T-helper 2 cell treated with Interferon-gamma antibody and Interleukin-4, amounts not matched to agents 5 μg/mL and 100 μg/mL, for 36 hours (primary cell): ENCODE measurements at regions not wholly inside any gene's neighbourhood (a gene's known extent, or its start where the extent isn't known, plus 50 kb on each side); places are given as distances from the start of the nearest gene placed in this dataset.

ENCODE experiments used
- DNase-seq: peaks from one replicate; pipeline ENCODE4 v3.0.0; 2021; ENCODE audit warnings: low spot score
- H3K27ac Mint-ChIP-seq: one replicate; pipeline ENCODE4 v1.8.0; 2021; ENCODE audit warnings: mild to moderate bottlenecking, mixed read lengths
- H3K27me3 Mint-ChIP-seq: one replicate; pipeline ENCODE4 v1.8.0; 2021; ENCODE audit warnings: low read depth, mixed read lengths
- H3K36me3 Mint-ChIP-seq: one replicate; pipeline ENCODE4 v1.8.0; 2021; ENCODE audit warnings: low read depth, mixed read lengths
- H3K4me1 Mint-ChIP-seq: one replicate; pipeline ENCODE4 v1.8.0; 2021; ENCODE audit warnings: low read depth, mixed read lengths
- H3K4me3 Mint-ChIP-seq: one replicate; pipeline ENCODE4 v1.8.0; 2022; ENCODE audit warnings: mild to moderate bottlenecking, moderate library complexity, mixed read lengths
- H3K9me3 Mint-ChIP-seq: one replicate; pipeline ENCODE4 v1.8.0; 2021; ENCODE audit warnings: mixed read lengths

- no peaks in the 10 kb centered on the region for H3K36me3 Mint-ChIP-seq
- H3K4me1 Mint-ChIP-seq = no peaks in the 10 kb centered on the region
- no peak for DNase-seq
- no peak overlapping the region for H3K4me3 Mint-ChIP-seq
- no peaks in the 10 kb centered on the region for H3K9me3 Mint-ChIP-seq
- no peaks in the 10 kb centered on the region for H3K27me3 Mint-ChIP-seq
- H3K27ac Mint-ChIP-seq = no peak overlapping the region
These were observed 481.4 kb downstream of the ADRA2A start for GRCh38 chr10:111558211-111558610.

GRCh38 chr10:111560027-111560426, 483.2 kb downstream of the ADRA2A start:
- no peaks in the 10 kb centered on the region for H3K36me3 Mint-ChIP-seq
- no peaks in the 10 kb centered on the region for H3K9me3 Mint-ChIP-seq
- no peaks in the 10 kb centered on the region for H3K4me1 Mint-ChIP-seq
- DNase-seq = no peak
- H3K4me3 Mint-ChIP-seq = no peak overlapping the region
- no peaks in the 10 kb centered on the region for H3K27me3 Mint-ChIP-seq
- H3K27ac Mint-ChIP-seq = no peak overlapping the region

- no peaks in the 10 kb centered on the region for H3K36me3 Mint-ChIP-seq
- no peaks in the 10 kb centered on the region for H3K27me3 Mint-ChIP-seq
- no peak overlapping the region for H3K4me3 Mint-ChIP-seq
- no peaks in the 10 kb centered on the region for H3K4me1 Mint-ChIP-seq
- H3K9me3 Mint-ChIP-seq = no peaks in the 10 kb centered on the region
- no peak overlapping the region for H3K27ac Mint-ChIP-seq
- no peak for DNase-seq
These were observed 484.3 kb downstream of the ADRA2A start for GRCh38 chr10:111561124-111561523.

GRCh38 chr10:111565542-111565941, 488.7 kb downstream of the ADRA2A start:
- no peaks in the 10 kb centered on the region for H3K36me3 Mint-ChIP-seq
- no peak overlapping the region for H3K4me3 Mint-ChIP-seq
- no peak overlapping the region for H3K27ac Mint-ChIP-seq
- H3K4me1 Mint-ChIP-seq = no peaks in the 10 kb centered on the region
- H3K27me3 Mint-ChIP-seq = no peaks in the 10 kb centered on the region
- no peak for DNase-seq
- no peaks in the 10 kb centered on the region for H3K9me3 Mint-ChIP-seq

- H3K4me3 Mint-ChIP-seq = no peak overlapping the region
- H3K9me3 Mint-ChIP-seq = no peaks in the 10 kb centered on the region
- no peaks in the 10 kb centered on the region for H3K4me1 Mint-ChIP-seq
- H3K27ac Mint-ChIP-seq = no peak overlapping the region
- no peaks in the 10 kb centered on the region for H3K27me3 Mint-ChIP-seq
- no peaks in the 10 kb centered on the region for H3K36me3 Mint-ChIP-seq
- no peak for DNase-seq
These were observed 501.2 kb downstream of the ADRA2A start for GRCh38 chr10:111578076-111578475.

- no peak overlapping the region for H3K4me3 Mint-ChIP-seq
- no peak for DNase-seq
- H3K9me3 Mint-ChIP-seq = no peaks in the 10 kb centered on the region
These were observed 502.6 kb downstream of the ADRA2A start for GRCh38 chr10:111579473-111579872.

GRCh38 chr10:111590703-111591102, 513.9 kb downstream of the ADRA2A start:
- no peak for DNase-seq
- Mint-ChIP-seq H3K4me1 (no peaks in the 10 kb centered on the region), H3K9me3 (no peaks in the 10 kb centered on the region), H3K27me3 (no peaks in the 10 kb centered on the region), H3K36me3 (no peaks in the 10 kb centered on the region), H3K27ac (no peak overlapping the region), H3K4me3 (no peak overlapping the region)

More at GRCh38 chr10:111579473-111579872, 502.6 kb downstream of the ADRA2A start:
- Mint-ChIP-seq H3K36me3 (no peaks in the 10 kb centered on the region), H3K4me1 (no peaks in the 10 kb centered on the region), H3K27ac (no peak overlapping the region), H3K27me3 (no peaks in the 10 kb centered on the region)

GRCh38 chr10:111593578-111593977, 516.7 kb downstream of the ADRA2A start:
- no peaks in the 10 kb centered on the region for H3K9me3 Mint-ChIP-seq

GRCh38 chr10:111595173-111595572, 518.3 kb downstream of the ADRA2A start:
- H3K36me3 Mint-ChIP-seq = no peaks in the 10 kb centered on the region
- no peak for DNase-seq
- no peak overlapping the region for H3K4me3 Mint-ChIP-seq
- peaks cover 4% of the 10 kb centered on the region for H3K27me3 Mint-ChIP-seq
- no peaks in the 10 kb centered on the region for H3K4me1 Mint-ChIP-seq
- H3K27ac Mint-ChIP-seq = no peak overlapping the region
- H3K9me3 Mint-ChIP-seq = no peaks in the 10 kb centered on the region

More at GRCh38 chr10:111593578-111593977, 516.7 kb downstream of the ADRA2A start:
- no peak overlapping the region for H3K4me3 Mint-ChIP-seq
- no peaks in the 10 kb centered on the region for H3K36me3 Mint-ChIP-seq
- no peaks in the 10 kb centered on the region for H3K4me1 Mint-ChIP-seq
- DNase-seq = no peak
- no peak overlapping the region for H3K27ac Mint-ChIP-seq
- peaks cover 2% of the 10 kb centered on the region for H3K27me3 Mint-ChIP-seq

GRCh38 chr10:111598433-111599059, 521.7 kb downstream of the ADRA2A start:
- Mint-ChIP-seq H3K4me1 (no peaks in the 10 kb centered on the region), H3K36me3 (no peaks in the 10 kb centered on the region), H3K27me3 (peaks cover 4% of the 10 kb centered on the region), H3K4me3 (no peak overlapping the region), H3K9me3 (no peaks in the 10 kb centered on the region), H3K27ac (no peak overlapping the region)
- peak; percentile 5 for DNase-seq

- Mint-ChIP-seq H3K27me3 (peaks cover 4% of the 10 kb centered on the region), H3K4me3 (no peak overlapping the region), H3K4me1 (no peaks in the 10 kb centered on the region), H3K9me3 (no peaks in the 10 kb centered on the region), H3K36me3 (no peaks in the 10 kb centered on the region), H3K27ac (no peak overlapping the region)
- no peak for DNase-seq
These were observed 523.1 kb downstream of the ADRA2A start for GRCh38 chr10:111599943-111600342.

GRCh38 chr10:111600772-111601171, 523.9 kb downstream of the ADRA2A start:
- Mint-ChIP-seq H3K27me3 (peaks cover 4% of the 10 kb centered on the region), H3K4me3 (no peak overlapping the region), H3K9me3 (no peaks in the 10 kb centered on the region), H3K4me1 (no peaks in the 10 kb centered on the region), H3K36me3 (no peaks in the 10 kb centered on the region), H3K27ac (no peak overlapping the region)
- no peak for DNase-seq

- H3K27me3 Mint-ChIP-seq = no peaks in the 10 kb centered on the region
- H3K4me1 Mint-ChIP-seq = no peaks in the 10 kb centered on the region
- no peak overlapping the region for H3K27ac Mint-ChIP-seq
- no peak overlapping the region for H3K4me3 Mint-ChIP-seq
- H3K36me3 Mint-ChIP-seq = no peaks in the 10 kb centered on the region
- no peak for DNase-seq
- H3K9me3 Mint-ChIP-seq = no peaks in the 10 kb centered on the region
These were observed 535.4 kb downstream of the ADRA2A start for GRCh38 chr10:111612273-111612672.

GRCh38 chr10:111634191-111634590, 549.4 kb downstream of the GPAM start:
- Mint-ChIP-seq H3K9me3 (no peaks in the 10 kb centered on the region), H3K27me3 (no peaks in the 10 kb centered on the region), H3K4me1 (no peaks in the 10 kb centered on the region), H3K4me3 (no peak overlapping the region), H3K27ac (no peak overlapping the region), H3K36me3 (no peaks in the 10 kb centered on the region)
- no peak for DNase-seq

- Mint-ChIP-seq H3K4me3 (no peak overlapping the region), H3K36me3 (no peaks in the 10 kb centered on the region), H3K4me1 (no peaks in the 10 kb centered on the region), H3K9me3 (peaks cover 12% of the 10 kb centered on the region), H3K27ac (no peak overlapping the region), H3K27me3 (no peaks in the 10 kb centered on the region)
- no peak for DNase-seq
These were observed 537.5 kb downstream of the GPAM start for GRCh38 chr10:111646021-111646420.
